HepG2 (cell line): ENCODE measurements at regions not wholly inside any gene's neighbourhood (a gene's known extent, or its start where the extent isn't known, plus 50 kb on each side); places are given as distances from the start of the nearest gene placed in this dataset.

Source experiments
- ERF ChIP-seq: IDR thresholded peaks from 2 replicates; pipeline ENCODE4 v1.6.1; 2018; ENCODE audit warnings: missing biosample characterization, missing genetic modification reagents
- HCFC1 ChIP-seq: fragments of 150-350 bp; IDR thresholded peaks from 2 replicates; pipeline ENCODE4 v1.6.1; 2014; ENCODE audit warnings: low read depth, low read length
- SETDB1 ChIP-seq: sonication (generic); formaldehyde crosslinking; IDR thresholded peaks from 2 replicates; pipeline ENCODE4 v1.5.1; 2020; ENCODE audit warnings: missing genetic modification reagents, mild to moderate bottlenecking, borderline replicate concordance

GRCh38 chr19:28920269-28921066, 292.5 kb downstream of the UQCRFS1 start:
- TF ChIP-seq HCFC1: no peak
- no peak for TF ChIP-seq SETDB1
- no peak for TF ChIP-seq ERF
